ENCODE measurements at regions not wholly inside any gene's neighbourhood (a gene's known extent, or its start where the extent isn't known, plus 50 kb on each side); places are given as distances from the start of the nearest gene placed in this dataset.

GRCh38 chr4:164212134-164212533, 541.8 kb upstream of the SMIM31 start:
- DNase-seq (ENCODE audit: low spot score) (no peak), ATAC-seq (ENCODE audit: low FRiP score) (peak; percentile 78)
- no peak for TF ChIP-seq CTCF (IDR thresholded peaks at IDR 0.05)

GRCh38 chr4:164212714-164213113, 541.2 kb upstream of the SMIM31 start:
- no peak for TF ChIP-seq CTCF (IDR thresholded peaks at IDR 0.05)
- no peak for DNase-seq (ENCODE audit: low spot score)
- ATAC-seq (ENCODE audit: low FRiP score): no peak

GRCh38 chr4:164215113-164215741, 538.7 kb upstream of the SMIM31 start:
- no peak for DNase-seq (ENCODE audit: low spot score)
- no peak for TF ChIP-seq CTCF (IDR thresholded peaks at IDR 0.05)
- ATAC-seq (ENCODE audit: low FRiP score): no peak

DNA sequence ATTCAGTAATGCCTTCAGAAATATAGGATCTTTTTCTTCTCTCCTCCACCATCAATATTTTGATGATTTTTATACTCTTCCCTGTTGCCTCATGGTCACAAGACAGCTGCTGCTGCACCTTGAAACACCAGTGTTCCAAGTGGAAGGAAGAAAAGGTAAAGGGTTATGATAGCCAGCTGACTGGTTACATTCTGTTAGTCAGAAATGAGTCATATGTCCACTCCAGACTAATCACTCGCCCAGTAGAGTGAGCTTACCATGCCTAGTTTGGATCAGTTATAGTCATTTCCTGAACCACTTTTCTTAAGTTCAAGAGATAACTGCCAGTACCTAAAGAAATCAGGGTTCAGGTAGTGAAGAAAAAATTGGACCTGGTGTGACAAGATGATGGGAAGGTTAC, 532.3 kb upstream of the SMIM31 start:
- TF ChIP-seq CTCF (IDR thresholded peaks at IDR 0.05): no peak
- DNase-seq (ENCODE audit: low spot score) (no peak), ATAC-seq (ENCODE audit: low FRiP score) (no peak)

GRCh38 chr4:164224871-164225270, 529.1 kb upstream of the SMIM31 start:
- TF ChIP-seq CTCF (IDR thresholded peaks at IDR 0.05): no peak
- no peak for DNase-seq (ENCODE audit: low spot score)
- no peak for ATAC-seq (ENCODE audit: low FRiP score)

- ATAC-seq (ENCODE audit: low FRiP score): no peak
- DNase-seq (ENCODE audit: low spot score): no peak
- TF ChIP-seq CTCF (IDR thresholded peaks at IDR 0.05): no peak
Measured at GRCh38 chr4:164229255-164229654, 524.7 kb upstream of the SMIM31 start.

DNA sequence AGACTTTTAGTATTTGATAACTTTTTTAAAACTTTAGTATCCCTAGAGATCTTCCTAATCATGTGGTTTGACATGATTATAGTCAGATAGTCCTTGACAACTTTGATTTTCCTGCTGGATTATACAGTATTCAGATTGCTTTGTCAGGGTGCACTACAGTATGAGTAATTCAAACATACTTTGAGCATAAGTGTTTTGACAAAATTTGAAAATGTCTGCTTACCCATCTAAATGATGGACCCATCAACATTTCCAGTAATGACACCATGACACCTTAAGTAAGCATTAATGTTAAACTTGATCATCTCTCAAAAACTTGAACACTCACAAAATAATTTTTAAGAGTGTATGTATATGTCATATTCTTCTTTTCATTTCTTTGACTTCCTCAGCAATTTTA, 514.5 kb upstream of the SMIM31 start:
- no peak for TF ChIP-seq CTCF (IDR thresholded peaks at IDR 0.05)
- ATAC-seq (ENCODE audit: low FRiP score) (no peak), DNase-seq (ENCODE audit: low spot score) (no peak)

Data from omental fat pad (tissue), 3 donors.